Keratinocyte (primary cell): ENCODE measurements at regions not wholly inside any gene's neighbourhood (a gene's known extent, or its start where the extent isn't known, plus 50 kb on each side); places are given as distances from the start of the nearest gene placed in this dataset.

Source experiments
- DNase-seq: peaks from one replicate; pipeline ENCODE4 v3.0.0-alpha.2; 2011; ENCODE audit warnings: low read depth, missing footprints, low spot score
- FAIRE-seq: peaks from 2 replicates; lab custom pipeline; 2011; peaks lifted over from hg19 to GRCh38; lab: Jason Lieb, UNC
- H2AFZ ChIP-seq: 2 replicates; pipeline ENCODE4 v1.6.0; 2012; ENCODE audit warnings: low read length, control low read depth, inconsistent platforms; ENCODE audit not compliant: control insufficient read depth
- H3K27ac ChIP-seq: 2 replicates; pipeline ENCODE4 v1.5.1; 2011; ENCODE audit warnings: low read length; ENCODE audit not compliant: control insufficient read depth, insufficient read depth
- H3K27me3 ChIP-seq: 3 replicates; pipeline ENCODE4 v1.6.0; 2011; ENCODE audit warnings: low read length; ENCODE audit not compliant: control insufficient read depth, insufficient read depth; ENCODE audit errors: extremely low read depth
- H3K36me3 ChIP-seq, 2 experiments: 2 replicates in 1 of 2; 3 replicates in 1 of 2; pipeline ENCODE4 v1.5.1; 2011; ENCODE audit warnings: low read length in 2 of 2, mild to moderate bottlenecking in 1 of 2; ENCODE audit not compliant: control insufficient read depth in 2 of 2, insufficient read depth in 2 of 2; ENCODE audit errors: extremely low read depth in 1 of 2
- H3K4me1 ChIP-seq: 3 replicates; pipeline ENCODE4 v1.5.1; 2011; ENCODE audit warnings: low read length; ENCODE audit not compliant: control insufficient read depth, insufficient read depth; ENCODE audit errors: extremely low read depth
- H3K4me2 ChIP-seq: 3 replicates; pipeline ENCODE4 v1.6.0; 2011; ENCODE audit warnings: low read depth, low read length; ENCODE audit not compliant: control insufficient read depth, insufficient read depth; ENCODE audit errors: extremely low read depth
- H3K4me3 ChIP-seq, 3 experiments: fragments of 200-600 bp in 1 of 3; sonication (generic) in 1 of 3; 2 replicates in 2 of 3; 3 replicates in 1 of 3; pipeline ENCODE4 v1.5.1; 2011 to 2016; ENCODE audit warnings: low read length in 3 of 3, mild to moderate bottlenecking in 3 of 3, control low read depth in 2 of 3, inconsistent platforms in 1 of 3, low read depth in 1 of 3, mixed read lengths in 1 of 3, mixed run types in 1 of 3, moderate library complexity in 1 of 3; ENCODE audit not compliant: control insufficient read depth in 2 of 3, insufficient read depth in 2 of 3; ENCODE audit errors: extremely low read depth in 1 of 3
- H3K79me2 ChIP-seq: 2 replicates; pipeline ENCODE4 v1.6.0; 2012; ENCODE audit warnings: low read length; ENCODE audit not compliant: control insufficient read depth, insufficient read depth
- H3K9ac ChIP-seq: 3 replicates; pipeline ENCODE4 v1.6.0; 2011; ENCODE audit warnings: low read length; ENCODE audit not compliant: control insufficient read depth, insufficient read depth; ENCODE audit errors: extremely low read depth
- H3K9me1 ChIP-seq: 3 replicates; pipeline ENCODE4 v1.6.0; 2011; ENCODE audit warnings: low read length; ENCODE audit not compliant: control insufficient read depth, insufficient read depth; ENCODE audit errors: extremely low read depth
- H3K9me3 ChIP-seq: 2 replicates; pipeline ENCODE4 v1.5.1; 2012; ENCODE audit warnings: low read depth, low read length; ENCODE audit not compliant: control insufficient read depth
- H4K20me1 ChIP-seq: 3 replicates; pipeline ENCODE4 v1.6.0; 2011; ENCODE audit warnings: low read length; ENCODE audit not compliant: control insufficient read depth, insufficient read depth; ENCODE audit errors: extremely low read depth
- EZH2 ChIP-seq: IDR thresholded peaks from one replicate; pipeline ENCODE4 v1.6.1; 2012; ENCODE audit warnings: inconsistent platforms, mild to moderate bottlenecking, low read length, moderate library complexity
- dilution Hi-C: fragments of 300-500 bp; cut with MboI; formaldehyde crosslinking; loops from one replicate; pipeline ENCODE4 v1.7.0; 2020; ENCODE audit warnings: low sequenced_read_pairs; ENCODE audit not compliant: extremely low pct_ligation_motif_present
- TF ChIP-seq, protein P1 (sequence below), 3 experiments: IDR thresholded peaks in 1 of 3; conservative IDR thresholded peaks in 1 of 3; optimal IDR thresholded peaks in 1 of 3; 2 replicates in 2 of 3; 3 replicates in 1 of 3; pipeline versions ENCODE3 to v1.5.1; 2011; ENCODE audit warnings: low read length in 3 of 3, mild to moderate bottlenecking in 3 of 3, moderate library complexity in 2 of 3, control low read depth in 1 of 3, inconsistent platforms in 1 of 3; ENCODE audit not compliant: insufficient read depth in 2 of 3; ENCODE audit errors: extremely low read depth in 1 of 3

DNA sequence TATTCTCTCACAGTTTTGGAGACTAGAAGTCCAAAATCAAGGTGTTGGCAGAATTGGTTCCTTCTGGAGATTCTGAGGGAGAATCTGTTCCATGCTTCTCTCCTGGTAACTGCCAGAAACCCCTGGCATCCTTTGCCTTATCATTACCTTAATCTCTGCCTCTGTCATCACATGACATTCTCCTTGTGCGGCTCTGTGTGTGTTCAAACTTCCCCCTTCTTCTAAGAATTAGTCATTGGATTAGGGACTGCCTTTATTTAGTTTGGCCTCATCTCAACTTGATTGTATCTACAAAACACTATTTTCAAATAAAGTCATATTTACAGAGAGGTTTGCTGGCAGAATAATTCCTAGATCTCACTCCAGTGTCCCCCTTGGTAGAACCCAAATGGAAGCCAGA lies 68.9 kb downstream of the ZNF641 start:
- Histone ChIP-seq H3K27ac (no peak overlapping the region), H3K4me2 (no peak overlapping the region), H2AFZ (no peak overlapping the region), H3K4me1 (no peaks in the 10 kb centered on the region), H4K20me1 (no peaks in the 10 kb centered on the region), H3K79me2 (no peaks in the 10 kb centered on the region), H3K9me1 (no peaks in the 10 kb centered on the region), H3K36me3 (no peaks in the 10 kb centered on the region), H3K4me3 (no peak overlapping the region), H3K9me3 (no peaks in the 10 kb centered on the region), H3K27me3 (peaks cover 7% of the 10 kb centered on the region), H3K9ac (no peak overlapping the region)
- TF ChIP-seq EZH2: no peak
- TF ChIP-seq, protein P1, sequence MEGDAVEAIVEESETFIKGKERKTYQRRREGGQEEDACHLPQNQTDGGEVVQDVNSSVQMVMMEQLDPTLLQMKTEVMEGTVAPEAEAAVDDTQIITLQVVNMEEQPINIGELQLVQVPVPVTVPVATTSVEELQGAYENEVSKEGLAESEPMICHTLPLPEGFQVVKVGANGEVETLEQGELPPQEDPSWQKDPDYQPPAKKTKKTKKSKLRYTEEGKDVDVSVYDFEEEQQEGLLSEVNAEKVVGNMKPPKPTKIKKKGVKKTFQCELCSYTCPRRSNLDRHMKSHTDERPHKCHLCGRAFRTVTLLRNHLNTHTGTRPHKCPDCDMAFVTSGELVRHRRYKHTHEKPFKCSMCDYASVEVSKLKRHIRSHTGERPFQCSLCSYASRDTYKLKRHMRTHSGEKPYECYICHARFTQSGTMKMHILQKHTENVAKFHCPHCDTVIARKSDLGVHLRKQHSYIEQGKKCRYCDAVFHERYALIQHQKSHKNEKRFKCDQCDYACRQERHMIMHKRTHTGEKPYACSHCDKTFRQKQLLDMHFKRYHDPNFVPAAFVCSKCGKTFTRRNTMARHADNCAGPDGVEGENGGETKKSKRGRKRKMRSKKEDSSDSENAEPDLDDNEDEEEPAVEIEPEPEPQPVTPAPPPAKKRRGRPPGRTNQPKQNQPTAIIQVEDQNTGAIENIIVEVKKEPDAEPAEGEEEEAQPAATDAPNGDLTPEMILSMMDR (optimal IDR thresholded peaks at IDR 0.05 in 1 of 3, IDR thresholded peaks at IDR 0.05 in 1 of 3, conservative IDR thresholded peaks at IDR 0.05 in 1 of 3; ENCODE audit: extremely low read depth in 1 of 3, insufficient read depth in 2 of 3, low read length in 3 of 3): no peak
- FAIRE-seq (no peak), DNase-seq (no peak)
- dilution Hi-C loops: no loop called here

DNA sequence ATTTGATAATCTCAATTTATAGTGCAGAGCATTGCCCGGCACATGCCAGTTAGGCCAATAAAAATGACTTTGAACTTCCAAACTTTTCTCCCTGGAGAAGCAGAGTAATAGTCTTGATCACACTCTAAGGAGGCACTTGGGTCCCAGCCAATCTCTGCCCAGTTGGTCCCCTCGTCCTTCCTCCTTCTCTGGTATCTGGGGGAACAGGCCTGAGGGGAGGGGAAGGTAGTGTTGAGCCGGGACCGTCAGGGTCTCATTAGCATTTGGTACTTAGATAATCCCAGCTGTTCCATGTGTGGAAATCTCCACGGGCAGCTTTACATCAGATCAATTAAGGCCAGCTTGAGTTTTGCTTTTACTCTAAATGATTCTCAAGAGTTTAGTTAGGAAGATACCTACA lies 70.1 kb downstream of the ZNF641 start:
- no peak overlapping the region for H3K4me2 ChIP-seq
- no peak overlapping the region for H3K4me3 ChIP-seq
- H3K36me3 ChIP-seq: no peaks in the 10 kb centered on the region
- H3K4me1 ChIP-seq: no peaks in the 10 kb centered on the region
- FAIRE-seq (no peak), DNase-seq (no peak)
- H3K79me2 ChIP-seq: no peaks in the 10 kb centered on the region
- H3K9me1 ChIP-seq: no peaks in the 10 kb centered on the region
- H3K27me3 ChIP-seq: peaks cover 7% of the 10 kb centered on the region
- H2AFZ ChIP-seq: no peak overlapping the region
- H3K27ac ChIP-seq: no peak overlapping the region
- no peaks in the 10 kb centered on the region for H3K9me3 ChIP-seq
- H3K9ac ChIP-seq: no peak overlapping the region
- H4K20me1 ChIP-seq: no peaks in the 10 kb centered on the region
- TF ChIP-seq, protein P1 (optimal IDR thresholded peaks at IDR 0.05 in 1 of 3, IDR thresholded peaks at IDR 0.05 in 1 of 3, conservative IDR thresholded peaks at IDR 0.05 in 1 of 3; ENCODE audit: extremely low read depth in 1 of 3, insufficient read depth in 2 of 3, low read length in 3 of 3): no peak
- dilution Hi-C loops: no loop called here
